ENCODE measurements at regions not wholly inside any gene's neighbourhood (a gene's known extent, or its start where the extent isn't known, plus 50 kb on each side); places are given as distances from the start of the nearest gene placed in this dataset.

DNA sequence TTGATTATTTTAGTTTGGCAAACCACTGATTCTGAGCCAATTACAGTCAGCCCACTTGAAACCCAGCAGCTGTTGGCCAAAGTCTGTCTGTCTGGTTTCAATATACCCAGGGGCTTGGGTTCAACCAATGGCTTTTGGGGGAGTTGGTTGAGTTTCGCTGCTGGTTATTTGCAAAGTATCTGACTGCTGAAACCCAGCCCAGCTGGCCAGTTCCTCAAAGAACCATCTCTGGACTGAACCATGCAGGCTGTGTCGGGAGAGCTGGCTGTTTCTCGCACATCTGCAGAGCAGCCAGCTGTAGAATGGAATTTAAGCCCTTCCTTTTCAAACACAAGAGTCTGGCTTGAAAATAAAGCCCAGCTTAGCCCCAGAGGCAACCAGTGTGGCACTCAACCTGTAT, 66.0 kb upstream of the PAX7 start:
- Histone ChIP-seq H3K9me1 (replicated peaks; ENCODE audit: control insufficient read depth, extremely low read depth, insufficient read depth, low read length) (no peaks in the 10 kb centered on the region), H4K20me1 (replicated peaks; ENCODE audit: control insufficient read depth, extremely low read depth, insufficient read depth, low read length) (no peaks in the 10 kb centered on the region), H2AFZ (ENCODE audit: low read depth, low read length) (no peak overlapping the region), H3K4me2 (ENCODE audit: insufficient read depth, low read length) (no peak overlapping the region), H3K9ac (replicated peaks; ENCODE audit: extremely low read depth, insufficient read depth, low read length) (no peak overlapping the region), H3K4me3 (replicated peaks in 1 of 3; ENCODE audit: insufficient read depth in 1 of 3, low read depth in 1 of 3, low read length in 3 of 3) (no peak overlapping the region), H3K36me3 (ENCODE audit: control insufficient read depth in 2 of 2, extremely low read depth in 1 of 2, insufficient read depth in 2 of 2, low read length in 2 of 2) (no peaks in the 10 kb centered on the region), H3K27ac (ENCODE audit: insufficient read depth, low read depth, low read length) (no peak overlapping the region), H3K27me3 (ENCODE audit: control insufficient read depth in 2 of 2, insufficient read depth in 2 of 2, low read length in 2 of 2) (no peaks in the 10 kb centered on the region), H3K79me2 (ENCODE audit: control insufficient read depth, insufficient read depth, low read length) (no peaks in the 10 kb centered on the region), H3K4me1 (ENCODE audit: control insufficient read depth, extremely low read depth, insufficient read depth, low read length) (no peaks in the 10 kb centered on the region), H3K9me3 (replicated peaks; ENCODE audit: control insufficient read depth, insufficient read depth, low read length) (no peaks in the 10 kb centered on the region)
- no peak for FAIRE-seq
- POLR2A ChIA-PET, result no interaction called here
- DNase-seq (ENCODE audit: low read depth, low spot score), result no peak
- intact Hi-C loops (cut with micrococcal nuclease) (no loop called here), dilution Hi-C loops (cut with MboI; ENCODE audit: extremely low pct_ligation_motif_present, low sequenced_read_pairs) (no loop called here)
- CTCF ChIA-PET, result interaction anchor here (1.1 to 6.1 kb wide), 2 partner anchors 8 to 11 kb away, joined by 4 to 45 read pairs; no protein-coding TSS in a partner anchor
- no peak for TF ChIP-seq POLR2A (IDR thresholded peaks at IDR 0.05; ENCODE audit: low read depth, low read length)
- TF ChIP-seq, protein P1, sequence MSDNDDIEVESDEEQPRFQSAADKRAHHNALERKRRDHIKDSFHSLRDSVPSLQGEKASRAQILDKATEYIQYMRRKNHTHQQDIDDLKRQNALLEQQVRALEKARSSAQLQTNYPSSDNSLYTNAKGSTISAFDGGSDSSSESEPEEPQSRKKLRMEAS (IDR thresholded peaks at IDR 0.05; ENCODE audit: insufficient read depth, insufficient read length), result no peak
- no peak for TF ChIP-seq POLR2AphosphoS5 (IDR thresholded peaks at IDR 0.05; ENCODE audit: insufficient read depth, low read depth, low read length)
- TF ChIP-seq, protein P2, sequence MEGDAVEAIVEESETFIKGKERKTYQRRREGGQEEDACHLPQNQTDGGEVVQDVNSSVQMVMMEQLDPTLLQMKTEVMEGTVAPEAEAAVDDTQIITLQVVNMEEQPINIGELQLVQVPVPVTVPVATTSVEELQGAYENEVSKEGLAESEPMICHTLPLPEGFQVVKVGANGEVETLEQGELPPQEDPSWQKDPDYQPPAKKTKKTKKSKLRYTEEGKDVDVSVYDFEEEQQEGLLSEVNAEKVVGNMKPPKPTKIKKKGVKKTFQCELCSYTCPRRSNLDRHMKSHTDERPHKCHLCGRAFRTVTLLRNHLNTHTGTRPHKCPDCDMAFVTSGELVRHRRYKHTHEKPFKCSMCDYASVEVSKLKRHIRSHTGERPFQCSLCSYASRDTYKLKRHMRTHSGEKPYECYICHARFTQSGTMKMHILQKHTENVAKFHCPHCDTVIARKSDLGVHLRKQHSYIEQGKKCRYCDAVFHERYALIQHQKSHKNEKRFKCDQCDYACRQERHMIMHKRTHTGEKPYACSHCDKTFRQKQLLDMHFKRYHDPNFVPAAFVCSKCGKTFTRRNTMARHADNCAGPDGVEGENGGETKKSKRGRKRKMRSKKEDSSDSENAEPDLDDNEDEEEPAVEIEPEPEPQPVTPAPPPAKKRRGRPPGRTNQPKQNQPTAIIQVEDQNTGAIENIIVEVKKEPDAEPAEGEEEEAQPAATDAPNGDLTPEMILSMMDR (IDR thresholded peaks at IDR 0.05; ENCODE audit: extremely low read depth in 1 of 2, insufficient read depth in 1 of 2, low read depth in 1 of 2, low read length in 2 of 2), result no peak
- TF ChIP-seq JUN (IDR thresholded peaks at IDR 0.05; ENCODE audit: borderline replicate concordance, insufficient read depth, insufficient read length, low read depth), result no peak
- no peak for TF ChIP-seq FOS (IDR thresholded peaks at IDR 0.05; ENCODE audit: borderline replicate concordance, insufficient read depth, low read length)
- TF ChIP-seq GATA2 (IDR thresholded peaks at IDR 0.05; ENCODE audit: insufficient read depth, insufficient read length, low read depth, low read length), result no peak
- TF ChIP-seq EZH2 (IDR thresholded peaks at IDR 0.05; ENCODE audit: borderline replicate concordance, low read depth, low read length, severe bottlenecking), result no peak
- TF ChIP-seq MYC (IDR thresholded peaks at IDR 0.05; ENCODE audit: low read depth, low read length), result no peak
- no TSS peak for BruUV-seq (replicated peaks)
